ENCODE measurements at regions not wholly inside any gene's neighbourhood (a gene's known extent, or its start where the extent isn't known, plus 50 kb on each side); places are given as distances from the start of the nearest gene placed in this dataset.

DNA sequence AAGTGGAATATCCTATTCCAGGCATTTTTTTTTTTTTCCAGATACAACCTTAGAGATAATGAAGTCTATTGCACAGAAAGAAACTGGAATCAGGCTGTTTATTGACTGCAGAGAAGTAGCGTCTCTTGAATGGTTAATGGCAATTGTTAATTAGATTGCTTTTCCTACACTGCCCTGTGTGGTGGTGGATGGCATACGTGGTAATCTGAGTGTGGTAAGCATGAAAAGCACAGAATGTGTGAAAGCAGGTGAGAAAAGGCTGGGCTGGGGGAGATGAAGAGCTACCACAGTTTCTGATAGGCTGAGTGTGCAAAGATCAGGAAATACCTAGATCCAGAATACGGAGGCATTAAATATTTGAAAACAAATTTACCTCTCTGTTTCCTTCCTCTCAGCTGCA lies 486.3 kb upstream of the TBL1XR1 start:
- H3K27ac ChIP-seq: no peak overlapping the region
- peaks cover 0 to 15% of the 10 kb centered on the region in 2 donors for H3K4me1 ChIP-seq
- H3K36me3 ChIP-seq: no peaks in the 10 kb centered on the region
- TF ChIP-seq, protein P1, sequence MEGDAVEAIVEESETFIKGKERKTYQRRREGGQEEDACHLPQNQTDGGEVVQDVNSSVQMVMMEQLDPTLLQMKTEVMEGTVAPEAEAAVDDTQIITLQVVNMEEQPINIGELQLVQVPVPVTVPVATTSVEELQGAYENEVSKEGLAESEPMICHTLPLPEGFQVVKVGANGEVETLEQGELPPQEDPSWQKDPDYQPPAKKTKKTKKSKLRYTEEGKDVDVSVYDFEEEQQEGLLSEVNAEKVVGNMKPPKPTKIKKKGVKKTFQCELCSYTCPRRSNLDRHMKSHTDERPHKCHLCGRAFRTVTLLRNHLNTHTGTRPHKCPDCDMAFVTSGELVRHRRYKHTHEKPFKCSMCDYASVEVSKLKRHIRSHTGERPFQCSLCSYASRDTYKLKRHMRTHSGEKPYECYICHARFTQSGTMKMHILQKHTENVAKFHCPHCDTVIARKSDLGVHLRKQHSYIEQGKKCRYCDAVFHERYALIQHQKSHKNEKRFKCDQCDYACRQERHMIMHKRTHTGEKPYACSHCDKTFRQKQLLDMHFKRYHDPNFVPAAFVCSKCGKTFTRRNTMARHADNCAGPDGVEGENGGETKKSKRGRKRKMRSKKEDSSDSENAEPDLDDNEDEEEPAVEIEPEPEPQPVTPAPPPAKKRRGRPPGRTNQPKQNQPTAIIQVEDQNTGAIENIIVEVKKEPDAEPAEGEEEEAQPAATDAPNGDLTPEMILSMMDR (IDR thresholded peaks at IDR 0.05): no peak
- no peak for DNase-seq (ENCODE audit: low spot score)
- H3K9me3 ChIP-seq: no peaks in the 10 kb centered on the region
- H3K27me3 ChIP-seq: no peaks in the 10 kb centered on the region
- no peak overlapping the region for H3K4me3 ChIP-seq

DNA sequence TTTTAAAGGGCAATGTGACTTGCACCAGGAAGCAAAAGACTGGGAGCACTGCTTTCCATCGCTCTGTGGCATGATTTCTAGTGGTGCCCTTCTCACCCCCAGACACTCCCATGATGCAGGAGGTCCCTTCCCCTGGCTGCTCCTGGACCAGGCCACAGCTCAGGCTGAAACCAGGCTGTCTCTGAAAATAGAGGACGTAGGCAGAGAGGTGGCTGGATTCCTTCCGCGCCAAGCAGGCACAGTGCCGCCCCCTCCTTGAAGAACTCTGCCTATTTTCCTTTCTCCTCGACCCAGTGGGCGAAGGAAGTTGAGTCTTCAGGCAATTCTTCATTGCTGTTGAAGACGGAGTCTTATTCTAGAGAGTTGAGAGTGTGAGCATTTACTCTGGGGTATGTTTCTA lies 489.4 kb upstream of the TBL1XR1 start:
- H3K36me3 ChIP-seq: no peaks in the 10 kb centered on the region
- H3K4me3 ChIP-seq: no peak overlapping the region
- H3K9me3 ChIP-seq: no peaks in the 10 kb centered on the region
- TF ChIP-seq, protein P1 (IDR thresholded peaks at IDR 0.05): no peak
- no peak overlapping the region for H3K27ac ChIP-seq
- no peaks in the 10 kb centered on the region for H3K27me3 ChIP-seq
- no peak for DNase-seq (ENCODE audit: low spot score)
- no peaks in the 10 kb centered on the region for H3K4me1 ChIP-seq

DNA sequence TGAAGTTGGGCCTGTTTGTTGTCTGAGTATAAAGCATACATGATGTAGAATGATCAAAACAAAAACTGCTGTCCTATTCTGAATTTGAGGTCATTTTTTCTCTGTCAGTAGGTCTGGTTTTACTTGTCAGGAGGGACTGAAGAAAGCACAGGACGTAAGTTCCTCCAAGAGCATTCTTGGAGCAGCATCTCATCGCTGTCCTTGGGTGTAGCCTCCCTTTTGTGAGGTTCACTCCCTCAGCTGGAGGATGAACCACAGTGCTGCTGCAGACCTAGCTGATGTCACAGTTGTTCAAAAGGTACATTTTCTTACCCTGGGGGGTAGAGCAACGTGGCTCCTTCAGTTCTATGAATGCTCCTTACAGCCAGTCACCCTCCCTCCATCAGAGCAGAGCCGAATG lies 490.0 kb upstream of the TBL1XR1 start:
- Histone ChIP-seq H3K9me3 (no peaks in the 10 kb centered on the region), H3K27me3 (no peaks in the 10 kb centered on the region), H3K4me3 (no peak overlapping the region), H3K36me3 (no peaks in the 10 kb centered on the region), H3K4me1 (no peaks in the 10 kb centered on the region), H3K27ac (no peak overlapping the region)
- DNase-seq (ENCODE audit: low spot score): no peak
- TF ChIP-seq, protein P1 (IDR thresholded peaks at IDR 0.05): no peak

DNA sequence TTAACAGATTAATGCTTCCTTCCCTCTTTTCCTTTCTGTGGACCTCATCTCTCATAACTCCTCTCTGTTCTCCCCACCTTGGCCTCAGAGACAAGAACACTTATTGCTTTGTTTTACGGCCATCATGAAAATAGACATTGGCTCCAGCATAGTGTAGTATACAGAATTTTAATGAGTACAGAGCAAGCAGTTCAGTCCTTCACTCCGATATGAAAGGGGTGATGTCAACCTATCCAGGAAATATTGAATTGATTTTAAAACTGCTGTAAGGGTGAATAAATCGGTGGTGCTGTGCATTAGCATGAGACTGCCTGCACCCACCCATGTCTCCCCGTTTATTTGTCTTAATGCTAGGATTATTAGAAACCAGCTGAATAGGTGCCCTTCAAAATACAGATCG lies 490.9 kb upstream of the TBL1XR1 start:
- H3K27me3 ChIP-seq: no peaks in the 10 kb centered on the region
- no peaks in the 10 kb centered on the region for H3K4me1 ChIP-seq

DNA sequence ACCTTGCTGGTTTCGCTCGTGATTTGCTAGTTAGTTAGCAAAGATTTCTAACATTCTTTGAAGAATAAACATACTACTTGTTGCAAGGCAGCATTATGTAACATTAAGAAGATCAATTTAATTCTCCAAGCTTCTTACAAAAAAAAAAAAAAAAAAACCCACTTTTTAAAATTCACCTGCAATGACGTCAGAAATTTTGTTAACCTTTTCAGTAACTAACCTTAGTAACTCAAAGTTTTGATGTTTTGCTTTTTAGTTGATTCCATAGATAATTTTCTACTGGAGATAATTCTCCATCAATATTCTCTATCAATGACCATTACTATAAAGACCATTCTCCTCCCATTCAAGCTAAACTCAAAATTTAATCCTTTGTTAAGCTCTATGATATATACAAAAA lies 491.8 kb upstream of the TBL1XR1 start:
- no peaks in the 10 kb centered on the region for H3K36me3 ChIP-seq
- H3K27me3 ChIP-seq: no peaks in the 10 kb centered on the region
- no peak overlapping the region for H3K27ac ChIP-seq
- DNase-seq (ENCODE audit: low spot score): no peak
- no peak overlapping the region for H3K4me3 ChIP-seq
- TF ChIP-seq, protein P1 (IDR thresholded peaks at IDR 0.05): no peak
- H3K4me1 ChIP-seq: peaks cover 0 to 3% of the 10 kb centered on the region in 2 donors
- no peaks in the 10 kb centered on the region for H3K9me3 ChIP-seq

More for the DNA sequence above, 490.9 kb upstream of the TBL1XR1 start:
- TF ChIP-seq, protein P1 (IDR thresholded peaks at IDR 0.05): no peak
- no peak overlapping the region for H3K27ac ChIP-seq
- no peaks in the 10 kb centered on the region for H3K9me3 ChIP-seq
- no peak overlapping the region for H3K4me3 ChIP-seq
- no peak for DNase-seq (ENCODE audit: low spot score)
- H3K36me3 ChIP-seq: no peaks in the 10 kb centered on the region

DNA sequence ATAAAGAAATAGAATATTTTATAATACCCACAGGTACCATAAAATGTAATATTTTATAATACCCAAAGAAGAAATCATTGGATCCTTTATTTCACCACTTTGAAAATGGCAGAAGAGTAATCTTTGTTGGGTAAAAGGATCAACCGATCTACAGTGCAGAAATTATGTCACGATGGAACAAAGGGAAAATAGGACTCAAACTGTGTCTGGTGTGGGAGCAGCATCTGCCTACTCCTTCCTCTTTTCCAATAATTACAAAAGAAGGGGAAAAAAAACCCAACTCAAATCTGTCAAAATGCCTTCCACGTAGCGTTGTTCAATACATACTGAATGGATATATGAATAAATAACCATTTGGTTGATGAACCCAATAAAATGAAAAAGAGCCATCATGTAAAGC lies 492.6 kb upstream of the TBL1XR1 start:
- DNase-seq (ENCODE audit: low spot score): no peak
- Histone ChIP-seq H3K27me3 (no peaks in the 10 kb centered on the region), H3K27ac (no peak overlapping the region), H3K36me3 (no peaks in the 10 kb centered on the region), H3K9me3 (no peaks in the 10 kb centered on the region), H3K4me1 (peaks cover 0 to 6% of the 10 kb centered on the region in 2 donors), H3K4me3 (no peak overlapping the region)
- TF ChIP-seq, protein P1 (IDR thresholded peaks at IDR 0.05): no peak
